Heart right ventricle (tissue), 16 donors: ENCODE measurements at regions not wholly inside any gene's neighbourhood (a gene's known extent, or its start where the extent isn't known, plus 50 kb on each side); places are given as distances from the start of the nearest gene placed in this dataset.

ENCODE experiments used
- ATAC-seq, 8 donors: fragments of 200-7000 bp; cut with Tn5 transposase; one replicate each; pipeline ENCODE4 v1.9.1; 2020; ENCODE audit warnings: mild to moderate bottlenecking in 8 of 8, moderate library complexity in 8 of 8, moderate number of reproducible peaks in 1 of 8
- DNase-seq, 2 donors: peaks; one replicate each; pipeline ENCODE4 v3.0.0-alpha.2; 2020
- H3K27ac ChIP-seq, 10 donors: fragments of 200-600 bp; sonication (generic) in 2 of 10; one replicate each; pipeline versions ENCODE4 v1.5.0 to v1.8.0; 2020 to 2022; ENCODE audit warnings: mild to moderate bottlenecking in 3 of 10
- H3K27me3 ChIP-seq, 7 donors: fragments of 200-600 bp; one replicate each; pipeline ENCODE4 v1.8.0; 2021 to 2022; ENCODE audit warnings: mild to moderate bottlenecking in 2 of 7
- H3K36me3 ChIP-seq, 9 donors: fragments of 200-600 bp; sonication (generic) in 1 of 9; one replicate each; pipeline versions ENCODE4 v1.5.0 to v1.8.0; 2020 to 2022; ENCODE audit warnings: mild to moderate bottlenecking in 2 of 9
- H3K4me1 ChIP-seq, 9 donors: fragments of 200-600 bp; sonication (generic) in 1 of 9; one replicate each; pipeline versions ENCODE4 v1.5.0 to v1.8.0; 2020 to 2022; ENCODE audit warnings: mild to moderate bottlenecking in 4 of 9
- H3K4me3 ChIP-seq, 10 donors: fragments of 200-600 bp; sonication (generic) in 2 of 10; one replicate each; pipeline versions ENCODE4 v1.5.0 to v1.8.0; 2020 to 2022; ENCODE audit warnings: mild to moderate bottlenecking in 7 of 10, moderate library complexity in 2 of 10
- H3K9me3 ChIP-seq, 11 donors: fragments of 200-600 bp in 10 of 11; sonication (generic) in 2 of 11; one replicate each; pipeline versions ENCODE4 v1.5.0 to v1.8.0; 2013 to 2022; ENCODE audit warnings: mild to moderate bottlenecking in 2 of 11, control low read depth in 1 of 11, moderate library complexity in 1 of 11
- WGBS, 2 donors: extraction: QIAGEN DNeasy Blood & Tissue Kit; methylation state at CpG; one replicate each; pipeline ENCODE4 v1.1.7; 2013; ENCODE audit warnings: inconsistent platforms in 1 of 2; 5-methylcytosine and 5-hydroxymethylcytosine counted together
- intact Hi-C, 10 donors: fragments of 100-400 bp; cut with DNase I; formaldehyde crosslinking; loops; one replicate each; pipeline versions ENCODE4 v1.11.1 to v1.14.2; 2022
- TF ChIP-seq, protein P1 (sequence below), 9 donors: fragments of 200-600 bp; sonication (generic) in 2 of 9; IDR thresholded peaks; one replicate each; pipeline versions ENCODE4 v1.5.0 to v1.8.0; 2021 to 2022; ENCODE audit warnings: antibody characterized with exemption in 9 of 9, mild to moderate bottlenecking in 5 of 9, moderate library complexity in 1 of 9
- donor health status: Arrhythmogenic right ventricular cardiomyopathy.
- donor health status: ischemic (EF 13 %, LVEDD 7.1; RV severe dilation, severe dysfunction).
- donor health status: healthy with polysubstance abuse.
- donor health status: DM: no; HTN: yes; CAD: no.
- donor health status: DM: no; HTN: no; CAD: no.
- donor health status: ischemic (EF 25% LVEDD 6.9; RV normal size, moderate dysfunction).
- donor health status: ischemic (EF 25% LVEDD 5.7; RV mildly dilated, moderate dysfunction).
- donor health status: healthy.
- donor health status: DM: yes; HTN: yes; CAD: no.
- donor health status: Ischemic cardiomyopathy.
- donor health status: ischemic (EF 35%, LVEDD 5.7; RV mildly dilated, moderate dysfunction).
- donor health status: nonischemic (EF 11% LVEDD 7.7; RV severe dilation, severe dysfunction).
- donor health status: DM: yes; HTN: yes; CAD: no.
- donor health status: PGD.
- donor health status: ischemic (EF 29% LVEDD 5.4; RV normal size, mild dysfunction).
- donor health status: nonischemic (EF 23%, LVEDD 6.1; RV moderate dilation, normal function).

DNA sequence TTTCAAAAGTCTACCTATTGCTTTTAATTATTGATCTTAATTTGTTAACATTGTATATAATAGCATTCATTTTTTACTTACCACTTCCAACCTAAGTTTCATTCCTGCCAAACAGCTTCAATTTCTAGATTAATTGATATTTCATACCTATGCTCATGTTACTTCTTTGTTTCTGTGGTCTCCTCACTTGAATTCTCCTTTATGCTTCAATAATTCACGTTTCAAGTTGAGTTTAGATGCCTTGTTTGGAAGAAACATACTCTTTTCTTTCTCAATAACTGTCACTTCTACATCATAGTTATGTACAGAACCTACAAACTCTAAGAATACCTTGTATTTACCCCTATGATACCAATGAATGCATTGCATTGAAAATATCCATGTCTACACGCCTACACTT lies 862.2 kb upstream of the LRATD1 start:
- intact Hi-C loops = no loop called here
- H3K4me3 ChIP-seq = no peak overlapping the region
- ATAC-seq (no peak), DNase-seq (no peak)
- no peaks in the 10 kb centered on the region for H3K4me1 ChIP-seq
- H3K36me3 ChIP-seq = no peaks in the 10 kb centered on the region
- 42 to 47% methylated on average over 2 of the region's 2 CpGs for WGBS, 2 donors
- H3K27ac ChIP-seq = no peak overlapping the region
- no peaks in the 10 kb centered on the region for H3K27me3 ChIP-seq
- peaks cover 0 to 5% (median 0%) of the 10 kb centered on the region in 11 donors for H3K9me3 ChIP-seq
- TF ChIP-seq, protein P1, sequence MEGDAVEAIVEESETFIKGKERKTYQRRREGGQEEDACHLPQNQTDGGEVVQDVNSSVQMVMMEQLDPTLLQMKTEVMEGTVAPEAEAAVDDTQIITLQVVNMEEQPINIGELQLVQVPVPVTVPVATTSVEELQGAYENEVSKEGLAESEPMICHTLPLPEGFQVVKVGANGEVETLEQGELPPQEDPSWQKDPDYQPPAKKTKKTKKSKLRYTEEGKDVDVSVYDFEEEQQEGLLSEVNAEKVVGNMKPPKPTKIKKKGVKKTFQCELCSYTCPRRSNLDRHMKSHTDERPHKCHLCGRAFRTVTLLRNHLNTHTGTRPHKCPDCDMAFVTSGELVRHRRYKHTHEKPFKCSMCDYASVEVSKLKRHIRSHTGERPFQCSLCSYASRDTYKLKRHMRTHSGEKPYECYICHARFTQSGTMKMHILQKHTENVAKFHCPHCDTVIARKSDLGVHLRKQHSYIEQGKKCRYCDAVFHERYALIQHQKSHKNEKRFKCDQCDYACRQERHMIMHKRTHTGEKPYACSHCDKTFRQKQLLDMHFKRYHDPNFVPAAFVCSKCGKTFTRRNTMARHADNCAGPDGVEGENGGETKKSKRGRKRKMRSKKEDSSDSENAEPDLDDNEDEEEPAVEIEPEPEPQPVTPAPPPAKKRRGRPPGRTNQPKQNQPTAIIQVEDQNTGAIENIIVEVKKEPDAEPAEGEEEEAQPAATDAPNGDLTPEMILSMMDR (IDR thresholded peaks at IDR 0.05) = no peak

DNA sequence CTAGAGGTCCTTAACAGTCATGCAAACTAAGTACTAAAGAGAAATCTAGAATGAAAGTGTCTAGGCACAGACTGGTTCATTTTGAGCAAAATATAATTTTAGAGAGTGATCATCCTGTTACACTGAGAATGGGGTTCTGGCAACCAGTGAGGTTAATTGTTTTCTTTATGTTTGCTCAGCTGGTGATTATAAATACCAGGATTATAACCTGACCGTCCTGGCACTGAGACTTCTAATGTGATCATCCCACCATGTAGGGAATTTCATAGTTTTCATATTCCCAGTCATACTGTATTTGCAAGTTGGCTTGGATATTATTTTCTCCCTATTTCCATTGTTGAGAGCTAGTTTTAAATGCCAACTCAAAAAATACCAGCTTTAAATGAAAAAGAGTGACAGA lies 852.5 kb upstream of the LRATD1 start:
- H3K36me3 ChIP-seq = no peaks in the 10 kb centered on the region
- H3K4me3 ChIP-seq = no peak overlapping the region
- ATAC-seq = no peak
- H3K4me1 ChIP-seq = no peaks in the 10 kb centered on the region
- intact Hi-C loops = no loop called here
- H3K27me3 ChIP-seq = no peaks in the 10 kb centered on the region
- no peak for DNase-seq
- 53 to 69% methylated on average over 1 of the region's 1 CpG for WGBS, 2 donors
- TF ChIP-seq, protein P1 (IDR thresholded peaks at IDR 0.05) = no peak
- H3K27ac ChIP-seq = no peak overlapping the region
- H3K9me3 ChIP-seq = peaks cover 0 to 11% (median 0%) of the 10 kb centered on the region in 11 donors

DNA sequence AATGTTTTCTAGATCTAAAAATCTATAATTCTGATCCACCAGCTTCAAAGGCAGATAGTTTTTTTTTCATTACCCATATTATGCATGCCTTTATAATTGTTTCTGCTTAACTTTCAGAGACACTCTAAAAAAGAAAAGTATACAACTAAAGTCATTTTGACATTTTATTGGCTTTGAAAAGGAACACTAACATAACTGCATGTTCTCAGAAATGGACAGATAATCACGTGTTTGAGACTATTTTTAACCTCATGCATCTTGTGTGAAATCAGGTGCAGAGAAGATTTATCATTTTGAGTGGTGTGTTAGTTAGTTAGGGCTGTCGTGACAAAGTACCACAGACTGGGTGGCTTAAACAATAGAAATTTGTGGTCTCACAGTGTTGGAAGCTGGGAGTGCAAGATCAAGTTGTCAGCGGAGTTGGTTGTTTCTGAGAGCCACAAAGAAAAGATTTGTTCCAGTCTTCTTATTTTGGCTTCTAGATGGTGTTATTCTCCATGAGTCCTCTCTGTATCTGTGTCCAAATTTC lies 841.4 kb upstream of the LRATD1 start:
- TF ChIP-seq, protein P1 (IDR thresholded peaks at IDR 0.05) = no peak
- H3K4me1 ChIP-seq = no peaks in the 10 kb centered on the region
- H3K4me3 ChIP-seq = no peak overlapping the region
- H3K27ac ChIP-seq = no peak overlapping the region
- WGBS, 2 donors = 39 to 45% methylated on average over 3 of the region's 3 CpGs
- H3K36me3 ChIP-seq = no peaks in the 10 kb centered on the region
- no peak for DNase-seq
- intact Hi-C loops = no loop called here
- H3K27me3 ChIP-seq = no peaks in the 10 kb centered on the region
- H3K9me3 ChIP-seq = peaks cover 0 to 4% (median 0%) of the 10 kb centered on the region in 11 donors
- ATAC-seq = no peak

DNA sequence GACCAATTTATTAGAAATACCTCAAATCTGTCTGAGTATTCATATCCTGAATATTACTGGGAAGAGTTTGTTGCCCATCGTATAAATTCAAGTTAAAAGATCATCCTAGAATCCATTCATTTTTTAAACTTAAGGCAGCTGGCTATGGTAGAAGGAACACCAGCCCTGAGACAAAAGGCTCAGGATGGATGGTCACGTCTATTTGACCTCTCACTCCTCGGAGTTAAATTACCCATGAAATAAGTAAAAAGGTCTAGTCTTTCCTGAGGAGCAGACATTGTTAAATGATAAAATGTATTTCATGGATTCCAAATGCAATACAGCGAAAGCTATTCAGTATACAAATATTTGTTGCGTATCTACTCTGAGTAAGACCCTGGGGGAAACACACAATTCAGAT lies 826.0 kb upstream of the LRATD1 start:
- Histone ChIP-seq H3K9me3 (peaks cover 0 to 8% (median 0%) of the 10 kb centered on the region in 11 donors), H3K4me1 (no peaks in the 10 kb centered on the region), H3K4me3 (no peak overlapping the region), H3K36me3 (no peaks in the 10 kb centered on the region), H3K27me3 (no peaks in the 10 kb centered on the region), H3K27ac (no peak overlapping the region)
- WGBS, 2 donors = 88 to 91% methylated on average over 5 of the region's 5 CpGs
- TF ChIP-seq, protein P1 (IDR thresholded peaks at IDR 0.05) = no peak
- no peak for ATAC-seq
- DNase-seq = no peak
- intact Hi-C loops = no loop called here
